Calu3 (cell line): ENCODE measurements at regions not wholly inside any gene's neighbourhood (a gene's known extent, or its start where the extent isn't known, plus 50 kb on each side); places are given as distances from the start of the nearest gene placed in this dataset.

Source experiments
- BruUV-seq: library from RNA; stranded (reverse); fragments of 400-500 nt; replicated peaks from 2 replicates; lab custom pipeline; 2021; lab: Mats Ljungman, UMichigan
- CTCF ChIA-PET: fragments of 300-600 bp; sonication (Branson Sonifier 250); formaldehyde crosslinking; loops from one replicate; lab custom pipeline; 2022; ENCODE audit warnings: antibody characterized with exemption; lab: Charles Lee
- DNase-seq: peaks from one replicate; pipeline ENCODE4 v3.0.0; 2022
- H3K27ac Mint-ChIP-seq: one replicate; pipeline ENCODE4 v1.8.0; 2022; ENCODE audit warnings: mixed read lengths; ENCODE audit not compliant: unreplicated experiment
- H3K27me3 Mint-ChIP-seq: one replicate; pipeline ENCODE4 v1.8.0; 2022; ENCODE audit warnings: mixed read lengths; ENCODE audit not compliant: unreplicated experiment
- H3K36me3 Mint-ChIP-seq: one replicate; pipeline ENCODE4 v1.8.0; 2022; ENCODE audit warnings: mild to moderate bottlenecking, moderate library complexity, mixed read lengths; ENCODE audit not compliant: insufficient read depth, unreplicated experiment
- H3K4me1 Mint-ChIP-seq: one replicate; pipeline ENCODE4 v1.8.0; 2022; ENCODE audit warnings: mild to moderate bottlenecking, low read depth, mixed read lengths; ENCODE audit not compliant: unreplicated experiment
- H3K4me3 Mint-ChIP-seq: one replicate; pipeline ENCODE4 v1.8.0; 2022; ENCODE audit warnings: mild to moderate bottlenecking, low read depth, moderate library complexity, mixed read lengths; ENCODE audit not compliant: unreplicated experiment
- H3K9me3 Mint-ChIP-seq: one replicate; pipeline ENCODE4 v1.8.0; 2022; ENCODE audit warnings: low read depth, mixed read lengths; ENCODE audit not compliant: unreplicated experiment
- CTCF ChIP-seq: fragments of 200-600 bp; IDR thresholded peaks from one replicate; pipeline ENCODE4 v1.8.0; 2022; ENCODE audit warnings: antibody characterized with exemption; ENCODE audit not compliant: unreplicated experiment
- intact Hi-C: fragments of 100-400 bp; cut with micrococcal nuclease; formaldehyde crosslinking; loops from one replicate; pipeline ENCODE4 v1.10.0; 2022; ENCODE audit not compliant: unreplicated experiment

DNA sequence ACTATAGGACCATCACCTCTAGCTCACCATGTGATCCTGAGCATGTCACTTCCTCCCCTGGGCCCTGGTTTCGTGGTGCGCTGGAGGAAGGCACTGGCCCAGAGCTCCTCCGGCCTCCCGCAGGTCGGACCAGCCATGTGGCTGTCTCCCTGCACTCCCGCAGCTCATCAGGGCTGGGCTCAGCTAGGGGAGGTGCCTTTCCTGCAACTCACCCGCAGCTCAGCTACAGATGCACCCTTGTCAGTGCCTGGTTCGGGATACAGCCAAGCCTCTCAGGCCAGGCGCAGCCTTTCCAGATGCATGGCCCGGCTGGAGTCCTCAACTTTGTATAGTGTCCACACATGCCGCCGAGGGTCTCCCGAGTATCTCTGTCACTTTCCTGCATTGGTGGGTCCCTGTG is 138.2 kb upstream of the VSTM2B start:
- H3K27ac Mint-ChIP-seq, result no peak overlapping the region
- no peak for TF ChIP-seq CTCF
- H3K4me1 Mint-ChIP-seq, result no peaks in the 10 kb centered on the region
- peaks cover 5% of the 10 kb centered on the region for H3K9me3 Mint-ChIP-seq
- CTCF ChIA-PET, result no interaction called here
- H3K36me3 Mint-ChIP-seq, result no peaks in the 10 kb centered on the region
- intact Hi-C loops, result no loop called here
- no peak for DNase-seq
- BruUV-seq, result no TSS peak
- peaks cover 30% of the 10 kb centered on the region for H3K27me3 Mint-ChIP-seq
- H3K4me3 Mint-ChIP-seq, result no peak overlapping the region

GRCh38 chr19:29389495-29389894 is 136.3 kb upstream of the VSTM2B start:
- H3K4me1 Mint-ChIP-seq, result no peaks in the 10 kb centered on the region
- no peak overlapping the region for H3K4me3 Mint-ChIP-seq
- no peak for DNase-seq
- no peaks in the 10 kb centered on the region for H3K36me3 Mint-ChIP-seq
- peaks cover 19% of the 10 kb centered on the region for H3K27me3 Mint-ChIP-seq
- H3K9me3 Mint-ChIP-seq, result peaks cover 5% of the 10 kb centered on the region
- no peak for TF ChIP-seq CTCF
- H3K27ac Mint-ChIP-seq, result no peak overlapping the region
- no TSS peak for BruUV-seq
- CTCF ChIA-PET, result no interaction called here
- intact Hi-C loops, result no loop called here

- peaks cover 5% of the 10 kb centered on the region for H3K9me3 Mint-ChIP-seq
- DNase-seq, result no peak
- no peaks in the 10 kb centered on the region for H3K4me1 Mint-ChIP-seq
- H3K27ac Mint-ChIP-seq, result no peak overlapping the region
- H3K27me3 Mint-ChIP-seq, result peaks cover 15% of the 10 kb centered on the region
- no peak overlapping the region for H3K4me3 Mint-ChIP-seq
- CTCF ChIA-PET, result no interaction called here
- BruUV-seq, result no TSS peak
- intact Hi-C loops, result no loop called here
- no peaks in the 10 kb centered on the region for H3K36me3 Mint-ChIP-seq
- TF ChIP-seq CTCF, result no peak
Observed at GRCh38 chr19:29390742-29391141, 135.1 kb upstream of the VSTM2B start.

DNA sequence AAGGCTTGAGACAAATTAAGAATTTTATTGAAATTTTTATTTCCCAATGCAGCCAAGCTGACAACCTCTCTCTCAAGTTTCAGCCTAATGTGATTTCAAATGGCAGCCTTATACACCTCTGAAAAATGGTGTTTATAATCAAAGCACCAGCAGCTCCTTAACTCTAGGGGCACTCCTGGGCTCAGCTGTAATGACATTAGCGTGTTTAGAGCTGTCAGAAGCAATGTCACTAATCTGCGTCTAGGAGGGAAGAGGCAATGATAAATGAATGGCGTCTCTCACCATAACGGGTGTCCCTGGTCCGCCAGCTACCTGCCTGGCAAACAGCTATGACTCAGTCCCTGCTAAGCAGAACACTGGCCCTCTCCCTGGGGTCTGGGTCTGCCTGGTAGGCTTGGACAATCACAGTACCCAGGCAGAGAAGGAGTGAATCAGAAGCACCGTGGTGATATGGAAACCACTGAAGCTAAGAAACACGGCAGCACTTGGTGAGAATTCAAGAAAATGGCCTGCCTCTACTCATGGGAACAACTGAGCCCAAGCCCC is 131.8 kb upstream of the VSTM2B start:
- Mint-ChIP-seq H3K4me3 (no peak overlapping the region), H3K27ac (no peak overlapping the region), H3K4me1 (no peaks in the 10 kb centered on the region), H3K9me3 (peaks cover 5% of the 10 kb centered on the region), H3K36me3 (no peaks in the 10 kb centered on the region), H3K27me3 (peaks cover 40% of the 10 kb centered on the region)
- TF ChIP-seq CTCF, result no peak
- BruUV-seq, result no TSS peak
- no peak for DNase-seq
- CTCF ChIA-PET, result interaction anchor here (0.7 kb wide), 1 partner anchor 210 kb away, joined by 4 read pairs; no protein-coding TSS in a partner anchor
- intact Hi-C loops, result no loop called here
